ENCODE measurements at regions not wholly inside any gene's neighbourhood (a gene's known extent, or its start where the extent isn't known, plus 50 kb on each side); places are given as distances from the start of the nearest gene placed in this dataset.

DNA sequence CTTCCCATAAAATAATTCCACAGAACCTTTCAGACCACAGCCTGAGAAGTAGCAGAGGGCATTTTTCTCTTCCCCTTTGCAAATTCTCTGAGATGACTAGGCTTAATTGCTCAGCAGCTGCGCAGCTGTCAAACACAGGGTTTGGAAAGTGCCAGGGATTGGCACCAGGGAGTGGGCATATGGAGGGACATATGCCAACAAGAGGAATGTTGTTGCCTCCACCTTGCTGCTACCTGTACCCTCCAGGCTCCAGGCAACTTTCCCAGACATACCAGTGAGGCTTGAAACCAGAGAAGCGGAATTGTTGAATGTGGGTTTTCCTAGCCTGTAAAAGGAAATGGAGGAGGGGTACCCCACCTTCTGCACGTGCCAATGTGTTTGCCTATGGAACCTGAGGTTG lies 256.2 kb upstream of the GPR101 start:
- no peak for TF ChIP-seq POLR2A (IDR thresholded peaks at IDR 0.05; ENCODE audit: extremely low read depth, insufficient read length)
- TF ChIP-seq, protein P1, sequence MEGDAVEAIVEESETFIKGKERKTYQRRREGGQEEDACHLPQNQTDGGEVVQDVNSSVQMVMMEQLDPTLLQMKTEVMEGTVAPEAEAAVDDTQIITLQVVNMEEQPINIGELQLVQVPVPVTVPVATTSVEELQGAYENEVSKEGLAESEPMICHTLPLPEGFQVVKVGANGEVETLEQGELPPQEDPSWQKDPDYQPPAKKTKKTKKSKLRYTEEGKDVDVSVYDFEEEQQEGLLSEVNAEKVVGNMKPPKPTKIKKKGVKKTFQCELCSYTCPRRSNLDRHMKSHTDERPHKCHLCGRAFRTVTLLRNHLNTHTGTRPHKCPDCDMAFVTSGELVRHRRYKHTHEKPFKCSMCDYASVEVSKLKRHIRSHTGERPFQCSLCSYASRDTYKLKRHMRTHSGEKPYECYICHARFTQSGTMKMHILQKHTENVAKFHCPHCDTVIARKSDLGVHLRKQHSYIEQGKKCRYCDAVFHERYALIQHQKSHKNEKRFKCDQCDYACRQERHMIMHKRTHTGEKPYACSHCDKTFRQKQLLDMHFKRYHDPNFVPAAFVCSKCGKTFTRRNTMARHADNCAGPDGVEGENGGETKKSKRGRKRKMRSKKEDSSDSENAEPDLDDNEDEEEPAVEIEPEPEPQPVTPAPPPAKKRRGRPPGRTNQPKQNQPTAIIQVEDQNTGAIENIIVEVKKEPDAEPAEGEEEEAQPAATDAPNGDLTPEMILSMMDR (IDR thresholded peaks at IDR 0.05; ENCODE audit: low read depth, low read length), result no peak

All from NB4 (cell line).